Fibroblast of lung (primary cell): ENCODE measurements at regions not wholly inside any gene's neighbourhood (a gene's known extent, or its start where the extent isn't known, plus 50 kb on each side); places are given as distances from the start of the nearest gene placed in this dataset.

Experiments used
- DNase-seq, 2 donors: peaks; one replicate each; pipeline versions ENCODE4 v3.0.0 to v3.0.0-alpha.2; 2010; ENCODE audit warnings: low read depth in 2 of 2
- H2AFZ ChIP-seq: 2 replicates; pipeline ENCODE4 v1.5.1; 2012; ENCODE audit warnings: low read length, control low read depth, inconsistent platforms
- H3K27ac ChIP-seq: 2 replicates; pipeline ENCODE4 v1.5.1; 2011; ENCODE audit warnings: low read length, control low read depth; ENCODE audit not compliant: insufficient read depth
- H3K27me3 ChIP-seq: 2 replicates; pipeline ENCODE4 v1.5.1; 2011; ENCODE audit warnings: mild to moderate bottlenecking, low read length; ENCODE audit not compliant: control insufficient read depth, insufficient read depth
- H3K36me3 ChIP-seq: 2 replicates; pipeline ENCODE4 v1.5.1; 2011; ENCODE audit warnings: low read length; ENCODE audit not compliant: control insufficient read depth, insufficient read depth
- H3K4me1 ChIP-seq: 2 replicates; pipeline ENCODE4 v1.5.1; 2011; ENCODE audit warnings: low read length; ENCODE audit not compliant: control insufficient read depth, insufficient read depth; ENCODE audit errors: extremely low read depth
- H3K4me2 ChIP-seq: 2 replicates; pipeline ENCODE4 v1.5.1; 2011; ENCODE audit warnings: low read length, control low read depth; ENCODE audit not compliant: insufficient read depth; ENCODE audit errors: extremely low read depth
- H3K4me3 ChIP-seq, 4 experiments: fragments of 200-600 bp in 1 of 4; sonication (generic) in 1 of 4; replicated peaks in 1 of 4; 2 replicates each; pipeline ENCODE4 v1.5.1; 2011 to 2016; ENCODE audit warnings: low read length in 4 of 4, low read depth in 3 of 4, mild to moderate bottlenecking in 3 of 4, control low read depth in 2 of 4, inconsistent platforms in 1 of 4, mixed read lengths in 1 of 4; ENCODE audit not compliant: insufficient read depth in 1 of 4; ENCODE audit errors: control extremely low read depth in 1 of 4
- H3K79me2 ChIP-seq: 2 replicates; pipeline ENCODE4 v1.5.1; 2012; ENCODE audit warnings: mild to moderate bottlenecking, low read length, inconsistent platforms; ENCODE audit not compliant: control insufficient read depth, insufficient read depth
- H3K9ac ChIP-seq: 2 replicates; pipeline ENCODE4 v1.5.1; 2011; ENCODE audit warnings: mild to moderate bottlenecking, low read length, control low read depth; ENCODE audit not compliant: insufficient read depth
- H3K9me3 ChIP-seq: 2 replicates; pipeline ENCODE4 v1.5.1; 2012; ENCODE audit warnings: low read depth, low read length; ENCODE audit not compliant: control insufficient read depth, insufficient read depth
- H4K20me1 ChIP-seq: 2 replicates; pipeline ENCODE4 v1.5.1; 2011; ENCODE audit warnings: low read length; ENCODE audit not compliant: control insufficient read depth, insufficient read depth; ENCODE audit errors: extremely low read depth
- EZH2 ChIP-seq: IDR thresholded peaks from 2 replicates; pipeline ENCODE4 v1.5.1; 2012; ENCODE audit warnings: low read length, control low read depth, mild to moderate bottlenecking; ENCODE audit errors: missing control alignments
- TF ChIP-seq, protein P1 (sequence below), 2 donors: IDR thresholded peaks in 1 of 2; conservative IDR thresholded peaks in 1 of 2; 1 replicate in 1 of 2; 2 replicates in 1 of 2; pipeline ENCODE4 v1.5.1; 2011 to 2012; ENCODE audit warnings: low read length in 2 of 2, control low read depth in 1 of 2, inconsistent platforms in 1 of 2, low read depth in 1 of 2, mild to moderate bottlenecking in 1 of 2

DNA sequence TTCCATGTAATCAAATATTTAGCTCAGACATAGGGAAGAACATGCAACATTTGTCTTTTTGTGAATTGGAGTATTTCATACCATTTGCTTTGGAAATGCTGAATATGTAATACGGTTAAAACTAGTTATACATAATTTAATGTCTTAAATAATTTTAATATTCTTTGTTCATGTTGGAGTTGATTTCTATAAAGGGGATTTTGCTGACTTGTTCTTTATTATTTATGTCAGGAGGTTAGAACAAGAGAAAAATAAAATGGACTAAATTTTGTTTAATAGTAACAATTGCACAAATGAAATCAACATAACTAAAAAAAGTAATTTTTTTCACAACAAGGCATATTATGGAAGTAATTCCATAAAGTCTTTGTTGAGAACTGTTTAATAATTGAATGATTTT is 170.0 kb upstream of the CDH18 start:
- no peak overlapping the region for H3K9ac ChIP-seq
- H3K9me3 ChIP-seq = no peaks in the 10 kb centered on the region

GRCh38 chr5:20157089-20157488 is 169.1 kb upstream of the CDH18 start:
- no peak overlapping the region for H3K27ac ChIP-seq
- no peaks in the 10 kb centered on the region for H3K4me1 ChIP-seq

More for the DNA sequence above, 170.0 kb upstream of the CDH18 start:
- Histone ChIP-seq H4K20me1 (no peaks in the 10 kb centered on the region), H3K27ac (no peak overlapping the region), H3K36me3 (no peaks in the 10 kb centered on the region), H3K79me2 (no peaks in the 10 kb centered on the region), H3K4me2 (no peak overlapping the region), H3K27me3 (no peaks in the 10 kb centered on the region), H3K4me1 (no peaks in the 10 kb centered on the region), H2AFZ (no peak overlapping the region), H3K4me3 (no peak overlapping the region)
- TF ChIP-seq, protein P1, sequence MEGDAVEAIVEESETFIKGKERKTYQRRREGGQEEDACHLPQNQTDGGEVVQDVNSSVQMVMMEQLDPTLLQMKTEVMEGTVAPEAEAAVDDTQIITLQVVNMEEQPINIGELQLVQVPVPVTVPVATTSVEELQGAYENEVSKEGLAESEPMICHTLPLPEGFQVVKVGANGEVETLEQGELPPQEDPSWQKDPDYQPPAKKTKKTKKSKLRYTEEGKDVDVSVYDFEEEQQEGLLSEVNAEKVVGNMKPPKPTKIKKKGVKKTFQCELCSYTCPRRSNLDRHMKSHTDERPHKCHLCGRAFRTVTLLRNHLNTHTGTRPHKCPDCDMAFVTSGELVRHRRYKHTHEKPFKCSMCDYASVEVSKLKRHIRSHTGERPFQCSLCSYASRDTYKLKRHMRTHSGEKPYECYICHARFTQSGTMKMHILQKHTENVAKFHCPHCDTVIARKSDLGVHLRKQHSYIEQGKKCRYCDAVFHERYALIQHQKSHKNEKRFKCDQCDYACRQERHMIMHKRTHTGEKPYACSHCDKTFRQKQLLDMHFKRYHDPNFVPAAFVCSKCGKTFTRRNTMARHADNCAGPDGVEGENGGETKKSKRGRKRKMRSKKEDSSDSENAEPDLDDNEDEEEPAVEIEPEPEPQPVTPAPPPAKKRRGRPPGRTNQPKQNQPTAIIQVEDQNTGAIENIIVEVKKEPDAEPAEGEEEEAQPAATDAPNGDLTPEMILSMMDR (conservative IDR thresholded peaks at IDR 0.05 in 1 of 2, IDR thresholded peaks at IDR 0.05 in 1 of 2; ENCODE audit: low read depth in 1 of 2, low read length in 2 of 2) = no peak
- no peak for TF ChIP-seq EZH2
- DNase-seq = no peak

GRCh38 chr5:20145240-20145639 is 157.2 kb upstream of the CDH18 start:
- Histone ChIP-seq H3K9me3 (no peaks in the 10 kb centered on the region), H3K27ac (no peak overlapping the region), H4K20me1 (no peaks in the 10 kb centered on the region), H3K36me3 (no peaks in the 10 kb centered on the region), H2AFZ (no peak overlapping the region), H3K4me2 (no peak overlapping the region), H3K79me2 (no peaks in the 10 kb centered on the region), H3K9ac (no peak overlapping the region), H3K4me3 (no peak overlapping the region), H3K27me3 (no peaks in the 10 kb centered on the region), H3K4me1 (no peaks in the 10 kb centered on the region)
- no peak for DNase-seq
- no peak for TF ChIP-seq EZH2
- TF ChIP-seq, protein P1 (conservative IDR thresholded peaks at IDR 0.05 in 1 of 2, IDR thresholded peaks at IDR 0.05 in 1 of 2; ENCODE audit: low read depth in 1 of 2, low read length in 2 of 2) = no peak

More at GRCh38 chr5:20157089-20157488, 169.1 kb upstream of the CDH18 start:
- peak; percentile 20 to 26 for DNase-seq
- no peaks in the 10 kb centered on the region for H3K27me3 ChIP-seq
- no peaks in the 10 kb centered on the region for H4K20me1 ChIP-seq
- H3K4me2 ChIP-seq = no peak overlapping the region
- H2AFZ ChIP-seq = no peak overlapping the region
- no peaks in the 10 kb centered on the region for H3K9me3 ChIP-seq
- H3K36me3 ChIP-seq = no peaks in the 10 kb centered on the region
- H3K79me2 ChIP-seq = no peaks in the 10 kb centered on the region
- H3K4me3 ChIP-seq = no peak overlapping the region
- no peak overlapping the region for H3K9ac ChIP-seq
- TF ChIP-seq EZH2 = no peak
- TF ChIP-seq, protein P1 (conservative IDR thresholded peaks at IDR 0.05 in 1 of 2, IDR thresholded peaks at IDR 0.05 in 1 of 2; ENCODE audit: low read depth in 1 of 2, low read length in 2 of 2) = no peak
